Transverse colon (tissue), 4 donors: ENCODE measurements at regions not wholly inside any gene's neighbourhood (a gene's known extent, or its start where the extent isn't known, plus 50 kb on each side); places are given as distances from the start of the nearest gene placed in this dataset.

ENCODE experiments used
- DNase-seq: peaks from one replicate; pipeline ENCODE4 v3.0.0-alpha.2; 2019
- H3K27ac ChIP-seq, 4 donors: fragments of 200-600 bp; sonication (generic); 2 replicates each; pipeline ENCODE4 v1.5.1; 2016 to 2018; ENCODE audit warnings: inconsistent platforms in 4 of 4
- H3K27me3 ChIP-seq: fragments of 200-600 bp; sonication (generic); 2 replicates; pipeline ENCODE4 v1.5.1; 2017; ENCODE audit warnings: inconsistent platforms
- H3K36me3 ChIP-seq, 4 donors: fragments of 200-600 bp; sonication (generic); 2 replicates each; pipeline ENCODE4 v1.5.1; 2017 to 2019; ENCODE audit warnings: inconsistent platforms in 4 of 4
- H3K4me1 ChIP-seq, 4 donors: fragments of 200-600 bp; sonication (generic); 2 replicates each; pipeline ENCODE4 v1.5.1; 2017 to 2020; ENCODE audit warnings: inconsistent platforms in 4 of 4
- H3K4me3 ChIP-seq, 4 donors: fragments of 200-600 bp; sonication (generic); 1 replicate in 1 of 4; 2 replicates in 3 of 4; pipeline versions ENCODE4 v1.5.1 to v1.6.1; 2017 to 2019; ENCODE audit warnings: inconsistent platforms in 4 of 4
- H3K9me3 ChIP-seq, 2 donors: fragments of 200-600 bp; sonication (generic); 2 replicates each; pipeline ENCODE4 v1.5.1; 2017 to 2019; ENCODE audit warnings: inconsistent platforms in 2 of 2
- CTCF ChIP-seq, 5 experiments: fragments of 200-600 bp in 3 of 5; fragments of 450-650 bp in 2 of 5; sonication (generic) in 3 of 5; IDR thresholded peaks; 1 replicate in 2 of 5; 2 replicates in 3 of 5; pipeline ENCODE4 v1.5.1; 2016 to 2017; ENCODE audit warnings: antibody characterized with exemption in 5 of 5, inconsistent platforms in 3 of 5, mild to moderate bottlenecking in 2 of 5, moderate library complexity in 1 of 5
- EP300 ChIP-seq: sonication (generic); formaldehyde crosslinking; IDR thresholded peaks from one replicate; pipeline ENCODE4 v1.6.1; 2017; ENCODE audit warnings: antibody characterized with exemption, low read depth
- POLR2A ChIP-seq: fragments of 450-650 bp; IDR thresholded peaks from one replicate; pipeline ENCODE4 v1.6.1; 2016; ENCODE audit warnings: antibody characterized with exemption, mild to moderate bottlenecking, moderate library complexity
- POLR2AphosphoS5 ChIP-seq, 3 donors: sonication (generic); formaldehyde crosslinking; IDR thresholded peaks; one replicate each; pipeline ENCODE4 v1.6.1; 2016; ENCODE audit warnings: antibody characterized with exemption in 3 of 3
- WGBS, 2 donors: methylation state at CpG; one replicate each; pipeline ENCODE4 v1.1.5; 2018; ENCODE audit warnings: low coverage in 1 of 2; 5-methylcytosine and 5-hydroxymethylcytosine counted together
- in situ Hi-C, 4 donors: fragments of 200-750 bp; cut with MboI; loops; one replicate each; pipeline versions ENCODE4 v1.15.0 to v1.15.1; 2017; ENCODE audit warnings: low sequenced_read_pairs in 3 of 4, low pct_ligation_motif_present in 1 of 4, low pct_unique_long_range_greater_than_20kb in 1 of 4
- intact Hi-C: fragments of 100-400 bp; cut with DNase I; formaldehyde crosslinking; loops from one replicate; pipeline ENCODE4 v1.15.1; 2023; ENCODE audit warnings: low total_unique reads

GRCh38 chr6:133761706-133762105 is 127.2 kb upstream of the TCF21 start:
- no peak for DNase-seq
- Histone ChIP-seq H3K4me1 (no peaks in the 10 kb centered on the region), H3K9me3 (no peaks in the 10 kb centered on the region), H3K27me3 (no peaks in the 10 kb centered on the region), H3K4me3 (no peak overlapping the region), H3K36me3 (no peaks in the 10 kb centered on the region), H3K27ac (peak overlapping the region; percentile 11 to 57 (median 36))
- 11 to 29% methylated on average over 1 of the region's 1 CpG for WGBS, 2 donors
- intact Hi-C loops: no loop called here
- no peak for TF ChIP-seq POLR2A
- TF ChIP-seq CTCF (IDR thresholded peaks at IDR 0.05): no peak
- no peak for TF ChIP-seq EP300
- TF ChIP-seq POLR2AphosphoS5 (IDR thresholded peaks at IDR 0.05): no peak
- in situ Hi-C loops: no loop called here

- TF ChIP-seq CTCF (IDR thresholded peaks at IDR 0.05): no peak
- peak in 1 of 3 donors; percentile 17 for TF ChIP-seq POLR2AphosphoS5 (IDR thresholded peaks at IDR 0.05)
These were observed 124.7 kb upstream of the TCF21 start for GRCh38 chr6:133764008-133764753.

GRCh38 chr6:133764754-133765208 is 124.1 kb upstream of the TCF21 start:
- Histone ChIP-seq H3K9me3 (no peaks in the 10 kb centered on the region), H3K36me3 (no peaks in the 10 kb centered on the region), H3K27me3 (no peaks in the 10 kb centered on the region), H3K27ac (peak overlapping the region; percentile 38 to 60 (median 59)), H3K4me1 (no peaks in the 10 kb centered on the region), H3K4me3 (no peak overlapping the region)
- in situ Hi-C loops (no loop called here), intact Hi-C loops (no loop called here)
- DNase-seq: no peak
- TF ChIP-seq EP300: no peak
- no peak for TF ChIP-seq POLR2A
- WGBS, 2 donors: 16 to 17% methylated on average over 2 of the region's 2 CpGs

More at GRCh38 chr6:133764008-133764753, 124.7 kb upstream of the TCF21 start:
- in situ Hi-C loops (no loop called here), intact Hi-C loops (no loop called here)
- Histone ChIP-seq H3K36me3 (no peaks in the 10 kb centered on the region), H3K9me3 (no peaks in the 10 kb centered on the region), H3K4me1 (no peaks in the 10 kb centered on the region), H3K27me3 (no peaks in the 10 kb centered on the region), H3K27ac (peak overlapping the region; percentile 38 to 60 (median 59)), H3K4me3 (no peak overlapping the region)
- 17 to 44% methylated on average over 1 to 2 of the region's 2 CpGs for WGBS, 2 donors
- no peak for DNase-seq

GRCh38 chr6:133767357-133767970 is 121.4 kb upstream of the TCF21 start:
- Histone ChIP-seq H3K9me3 (no peaks in the 10 kb centered on the region), H3K27ac (no peak overlapping the region), H3K27me3 (no peaks in the 10 kb centered on the region), H3K4me1 (no peaks in the 10 kb centered on the region), H3K4me3 (no peak overlapping the region), H3K36me3 (no peaks in the 10 kb centered on the region)
- TF ChIP-seq CTCF (IDR thresholded peaks at IDR 0.05) (no peak), POLR2AphosphoS5 (IDR thresholded peaks at IDR 0.05) (no peak)
- 56 to 66% methylated on average over 1 to 3 of the region's 3 CpGs for WGBS, 2 donors
- in situ Hi-C loops: no loop called here
- intact Hi-C loops: no loop called here
- no peak for DNase-seq
